Astrocyte (in vitro differentiated cells and primary cell): ENCODE measurements at regions not wholly inside any gene's neighbourhood (a gene's known extent, or its start where the extent isn't known, plus 50 kb on each side); places are given as distances from the start of the nearest gene placed in this dataset.

Source experiments
- EZH2 ChIP-seq: IDR thresholded peaks from 2 replicates; pipeline ENCODE4 v1.6.1; 2012; ENCODE audit warnings: mild to moderate bottlenecking, low read length, inconsistent platforms; ENCODE audit not compliant: insufficient read depth
- TF ChIP-seq, protein P1 (sequence below): IDR thresholded peaks from 2 replicates; pipeline ENCODE4 v1.5.1; 2011; ENCODE audit warnings: low read depth, mild to moderate bottlenecking, inconsistent platforms, low read length, moderate library complexity; ENCODE audit not compliant: insufficient read depth

DNA sequence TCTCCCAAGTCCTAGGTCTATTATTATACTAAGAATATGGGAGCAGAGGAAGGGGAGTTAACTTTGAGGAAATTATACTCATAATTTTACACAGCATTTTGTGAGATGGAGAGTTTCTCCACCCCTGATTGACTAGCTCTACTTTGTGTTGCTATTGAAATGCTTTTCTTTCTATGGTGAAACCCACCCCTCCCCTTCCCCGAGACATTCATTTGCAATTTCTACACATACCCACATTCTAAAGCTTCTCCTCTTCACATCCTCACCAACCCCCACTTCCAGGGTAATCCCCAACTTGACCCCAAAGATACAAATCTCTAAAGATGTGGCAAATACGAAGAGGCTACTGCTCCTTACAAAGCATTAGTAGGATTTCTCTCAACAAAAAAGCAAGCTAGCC, 992.2 kb downstream of the BCL11A start:
- TF ChIP-seq, protein P1, sequence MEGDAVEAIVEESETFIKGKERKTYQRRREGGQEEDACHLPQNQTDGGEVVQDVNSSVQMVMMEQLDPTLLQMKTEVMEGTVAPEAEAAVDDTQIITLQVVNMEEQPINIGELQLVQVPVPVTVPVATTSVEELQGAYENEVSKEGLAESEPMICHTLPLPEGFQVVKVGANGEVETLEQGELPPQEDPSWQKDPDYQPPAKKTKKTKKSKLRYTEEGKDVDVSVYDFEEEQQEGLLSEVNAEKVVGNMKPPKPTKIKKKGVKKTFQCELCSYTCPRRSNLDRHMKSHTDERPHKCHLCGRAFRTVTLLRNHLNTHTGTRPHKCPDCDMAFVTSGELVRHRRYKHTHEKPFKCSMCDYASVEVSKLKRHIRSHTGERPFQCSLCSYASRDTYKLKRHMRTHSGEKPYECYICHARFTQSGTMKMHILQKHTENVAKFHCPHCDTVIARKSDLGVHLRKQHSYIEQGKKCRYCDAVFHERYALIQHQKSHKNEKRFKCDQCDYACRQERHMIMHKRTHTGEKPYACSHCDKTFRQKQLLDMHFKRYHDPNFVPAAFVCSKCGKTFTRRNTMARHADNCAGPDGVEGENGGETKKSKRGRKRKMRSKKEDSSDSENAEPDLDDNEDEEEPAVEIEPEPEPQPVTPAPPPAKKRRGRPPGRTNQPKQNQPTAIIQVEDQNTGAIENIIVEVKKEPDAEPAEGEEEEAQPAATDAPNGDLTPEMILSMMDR, result no peak
- no peak for TF ChIP-seq EZH2
